Neural cell (in vitro differentiated cells): ENCODE measurements at regions not wholly inside any gene's neighbourhood (a gene's known extent, or its start where the extent isn't known, plus 50 kb on each side); places are given as distances from the start of the nearest gene placed in this dataset.

Source experiments
- SMC3 ChIP-seq: fragments of 450-650 bp; conservative IDR thresholded peaks from 2 replicates; pipeline ENCODE4 v1.6.1; 2014; ENCODE audit warnings: antibody characterized with exemption, mild to moderate bottlenecking, moderate library complexity; ENCODE audit not compliant: poor library complexity
- TAF1 ChIP-seq: IDR thresholded peaks from 2 replicates; pipeline ENCODE4 v1.6.1; 2012; ENCODE audit warnings: low read depth
- TF ChIP-seq, protein P1 (sequence below): fragments of 450-650 bp; IDR thresholded peaks from 2 replicates; pipeline ENCODE4 v1.5.1; 2014; ENCODE audit warnings: antibody characterized with exemption, mild to moderate bottlenecking, moderate library complexity; ENCODE audit not compliant: poor library complexity, severe bottlenecking

DNA sequence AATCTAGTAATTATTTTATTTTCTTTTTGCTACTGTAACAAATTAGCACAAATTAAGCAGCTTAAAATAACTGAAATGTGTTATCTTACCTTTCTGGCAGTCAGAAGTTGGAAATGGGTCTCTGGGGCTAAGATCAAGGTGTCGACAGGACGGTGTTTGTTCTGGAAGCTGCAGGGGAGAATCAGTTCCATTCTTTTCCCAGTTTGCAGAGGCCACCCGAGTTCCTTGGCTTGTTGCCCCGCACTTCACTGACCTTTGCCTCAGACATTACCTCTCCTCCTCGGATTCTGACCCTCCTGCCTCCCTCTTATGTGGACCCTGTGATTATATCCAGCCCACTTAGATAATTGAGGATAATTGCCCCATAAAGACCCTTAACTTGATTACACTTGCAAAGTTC lies 61.0 kb upstream of the MAF start:
- TF ChIP-seq, protein P1, sequence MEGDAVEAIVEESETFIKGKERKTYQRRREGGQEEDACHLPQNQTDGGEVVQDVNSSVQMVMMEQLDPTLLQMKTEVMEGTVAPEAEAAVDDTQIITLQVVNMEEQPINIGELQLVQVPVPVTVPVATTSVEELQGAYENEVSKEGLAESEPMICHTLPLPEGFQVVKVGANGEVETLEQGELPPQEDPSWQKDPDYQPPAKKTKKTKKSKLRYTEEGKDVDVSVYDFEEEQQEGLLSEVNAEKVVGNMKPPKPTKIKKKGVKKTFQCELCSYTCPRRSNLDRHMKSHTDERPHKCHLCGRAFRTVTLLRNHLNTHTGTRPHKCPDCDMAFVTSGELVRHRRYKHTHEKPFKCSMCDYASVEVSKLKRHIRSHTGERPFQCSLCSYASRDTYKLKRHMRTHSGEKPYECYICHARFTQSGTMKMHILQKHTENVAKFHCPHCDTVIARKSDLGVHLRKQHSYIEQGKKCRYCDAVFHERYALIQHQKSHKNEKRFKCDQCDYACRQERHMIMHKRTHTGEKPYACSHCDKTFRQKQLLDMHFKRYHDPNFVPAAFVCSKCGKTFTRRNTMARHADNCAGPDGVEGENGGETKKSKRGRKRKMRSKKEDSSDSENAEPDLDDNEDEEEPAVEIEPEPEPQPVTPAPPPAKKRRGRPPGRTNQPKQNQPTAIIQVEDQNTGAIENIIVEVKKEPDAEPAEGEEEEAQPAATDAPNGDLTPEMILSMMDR, result no peak
- TF ChIP-seq SMC3 (no peak), TAF1 (no peak)
